B cell (primary cell): ENCODE measurements at regions not wholly inside any gene's neighbourhood (a gene's known extent, or its start where the extent isn't known, plus 50 kb on each side); places are given as distances from the start of the nearest gene placed in this dataset.

Experiments
- CTCF ChIP-seq: fragments of 200-600 bp; IDR thresholded peaks from one replicate; pipeline ENCODE4 v1.8.0; 2022; ENCODE audit warnings: antibody characterized with exemption, mild to moderate bottlenecking
- EZH2 ChIP-seq: IDR thresholded peaks from 2 replicates; pipeline ENCODE4 v1.6.1; 2012; ENCODE audit warnings: borderline replicate concordance, low read depth, mild to moderate bottlenecking, moderate library complexity, low read length; ENCODE audit not compliant: insufficient read depth, poor library complexity, severe bottlenecking

- TF ChIP-seq CTCF: no peak
- no peak for TF ChIP-seq EZH2
Measured at GRCh38 chr12:72095025-72095424, 156.4 kb downstream of the TPH2 start.
